Nephron (organoid): ENCODE measurements at regions not wholly inside any gene's neighbourhood (a gene's known extent, or its start where the extent isn't known, plus 50 kb on each side); places are given as distances from the start of the nearest gene placed in this dataset.

ENCODE experiments used
- H3K27ac Mint-ChIP-seq, 3 experiments: 2 replicates each; pipeline ENCODE4 v1.8.0; 2020; ENCODE audit warnings: mixed read lengths in 3 of 3, mild to moderate bottlenecking in 2 of 3, moderate library complexity in 1 of 3
- H3K27me3 Mint-ChIP-seq: 2 replicates; pipeline ENCODE4 v1.8.0; 2021; ENCODE audit warnings: low read depth, mild to moderate bottlenecking, moderate library complexity, mixed read lengths
- H3K36me3 Mint-ChIP-seq: 2 replicates; pipeline ENCODE4 v1.8.0; 2020; ENCODE audit warnings: low read depth, mixed read lengths
- H3K4me1 Mint-ChIP-seq: 2 replicates; pipeline ENCODE4 v1.8.0; 2020; ENCODE audit warnings: mixed read lengths
- H3K4me3 Mint-ChIP-seq, 3 experiments: 2 replicates each; pipeline ENCODE4 v1.8.0; 2020; ENCODE audit warnings: mild to moderate bottlenecking in 3 of 3, mixed read lengths in 3 of 3, moderate library complexity in 2 of 3
- H3K9me3 Mint-ChIP-seq: 2 replicates; pipeline ENCODE4 v1.8.0; 2020; ENCODE audit warnings: mixed read lengths
- TF ChIP-seq, protein P1 (sequence below), 3 experiments: fragments of 200-600 bp; sonication (generic); IDR thresholded peaks; one replicate each; pipeline ENCODE4 v1.5.0; 2021; ENCODE audit warnings: antibody characterized with exemption in 3 of 3; ENCODE audit not compliant: unreplicated experiment in 3 of 3

DNA sequence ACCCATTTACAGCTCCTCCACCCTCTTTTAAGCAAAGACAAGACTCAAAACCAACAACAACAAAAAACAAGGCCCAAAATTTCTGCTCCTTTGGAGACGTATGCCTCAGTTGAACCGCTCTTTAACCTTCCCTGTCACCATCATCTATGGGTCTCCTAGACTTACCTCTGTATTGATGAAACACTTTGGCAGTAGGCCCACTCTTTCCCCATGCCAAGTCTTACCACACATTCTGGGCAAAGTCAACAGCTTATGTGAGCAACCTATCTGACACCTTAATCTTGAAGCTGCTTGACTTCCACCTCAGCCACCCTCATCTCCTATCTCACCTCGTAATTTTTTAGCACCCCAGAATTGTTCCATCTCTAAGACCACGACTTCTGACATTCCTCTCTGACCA is 99.7 kb upstream of the CXorf66 start:
- H3K36me3 Mint-ChIP-seq, result no peaks in the 10 kb centered on the region
- TF ChIP-seq, protein P1, sequence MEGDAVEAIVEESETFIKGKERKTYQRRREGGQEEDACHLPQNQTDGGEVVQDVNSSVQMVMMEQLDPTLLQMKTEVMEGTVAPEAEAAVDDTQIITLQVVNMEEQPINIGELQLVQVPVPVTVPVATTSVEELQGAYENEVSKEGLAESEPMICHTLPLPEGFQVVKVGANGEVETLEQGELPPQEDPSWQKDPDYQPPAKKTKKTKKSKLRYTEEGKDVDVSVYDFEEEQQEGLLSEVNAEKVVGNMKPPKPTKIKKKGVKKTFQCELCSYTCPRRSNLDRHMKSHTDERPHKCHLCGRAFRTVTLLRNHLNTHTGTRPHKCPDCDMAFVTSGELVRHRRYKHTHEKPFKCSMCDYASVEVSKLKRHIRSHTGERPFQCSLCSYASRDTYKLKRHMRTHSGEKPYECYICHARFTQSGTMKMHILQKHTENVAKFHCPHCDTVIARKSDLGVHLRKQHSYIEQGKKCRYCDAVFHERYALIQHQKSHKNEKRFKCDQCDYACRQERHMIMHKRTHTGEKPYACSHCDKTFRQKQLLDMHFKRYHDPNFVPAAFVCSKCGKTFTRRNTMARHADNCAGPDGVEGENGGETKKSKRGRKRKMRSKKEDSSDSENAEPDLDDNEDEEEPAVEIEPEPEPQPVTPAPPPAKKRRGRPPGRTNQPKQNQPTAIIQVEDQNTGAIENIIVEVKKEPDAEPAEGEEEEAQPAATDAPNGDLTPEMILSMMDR (IDR thresholded peaks at IDR 0.05; ENCODE audit: unreplicated experiment in 3 of 3), result no peak
- H3K27me3 Mint-ChIP-seq, result no peaks in the 10 kb centered on the region
- H3K4me3 Mint-ChIP-seq, result no peak overlapping the region
- no peaks in the 10 kb centered on the region for H3K4me1 Mint-ChIP-seq
- H3K9me3 Mint-ChIP-seq, result no peaks in the 10 kb centered on the region
- no peak overlapping the region for H3K27ac Mint-ChIP-seq

DNA sequence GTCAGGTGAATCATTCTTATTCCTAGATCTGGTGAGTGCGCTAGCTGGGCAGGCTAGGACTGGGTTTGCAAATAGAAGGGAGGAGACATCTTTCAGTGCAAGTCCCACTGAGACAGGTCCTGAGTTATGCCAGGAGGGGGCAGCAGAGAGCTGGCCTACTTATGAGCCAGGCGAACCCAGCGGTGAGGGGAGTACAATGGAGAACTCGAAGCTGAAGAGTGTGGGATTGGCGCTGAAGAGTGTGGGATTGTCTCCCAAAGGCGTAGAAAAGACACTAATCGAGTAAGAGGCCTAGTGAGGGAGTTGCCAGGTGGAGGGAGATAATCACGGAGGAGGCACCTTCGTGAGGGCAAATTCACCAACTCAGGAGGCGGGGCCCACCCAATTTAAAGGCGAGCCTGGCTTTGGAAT is 91.7 kb upstream of the CXorf66 start:
- Mint-ChIP-seq H3K4me1 (peaks cover 4% of the 10 kb centered on the region), H3K9me3 (no peaks in the 10 kb centered on the region), H3K27me3 (peaks cover 35% of the 10 kb centered on the region), H3K36me3 (no peaks in the 10 kb centered on the region), H3K4me3 (no peak overlapping the region), H3K27ac (no peak overlapping the region)
- TF ChIP-seq, protein P1 (IDR thresholded peaks at IDR 0.05; ENCODE audit: unreplicated experiment in 3 of 3), result peak; percentile 82 to 95 (median 88)

DNA sequence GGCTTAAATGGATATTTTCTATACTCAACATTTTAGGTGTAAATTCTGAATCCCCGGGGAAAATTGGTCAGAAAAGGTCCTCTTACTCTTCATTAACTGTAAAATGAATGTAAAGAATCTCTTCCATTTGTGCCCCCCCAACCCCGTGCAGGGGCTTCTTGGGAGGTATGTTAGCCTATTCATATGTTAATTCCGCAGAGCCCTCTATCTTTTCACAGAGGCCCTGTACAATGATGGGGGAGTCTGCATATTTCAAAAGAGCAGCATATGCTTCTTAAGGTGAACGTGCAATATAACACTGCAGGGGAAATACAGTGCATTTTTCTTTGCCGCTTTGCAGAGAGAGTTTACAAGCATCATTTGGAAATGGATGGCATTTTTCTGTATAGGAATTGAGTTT is 88.5 kb upstream of the CXorf66 start:
- Mint-ChIP-seq H3K36me3 (no peaks in the 10 kb centered on the region), H3K27me3 (peaks cover 35% of the 10 kb centered on the region), H3K4me3 (no peak overlapping the region), H3K4me1 (peaks cover 4% of the 10 kb centered on the region), H3K9me3 (no peaks in the 10 kb centered on the region), H3K27ac (no peak overlapping the region)
- TF ChIP-seq, protein P1 (IDR thresholded peaks at IDR 0.05; ENCODE audit: unreplicated experiment in 3 of 3), result no peak

DNA sequence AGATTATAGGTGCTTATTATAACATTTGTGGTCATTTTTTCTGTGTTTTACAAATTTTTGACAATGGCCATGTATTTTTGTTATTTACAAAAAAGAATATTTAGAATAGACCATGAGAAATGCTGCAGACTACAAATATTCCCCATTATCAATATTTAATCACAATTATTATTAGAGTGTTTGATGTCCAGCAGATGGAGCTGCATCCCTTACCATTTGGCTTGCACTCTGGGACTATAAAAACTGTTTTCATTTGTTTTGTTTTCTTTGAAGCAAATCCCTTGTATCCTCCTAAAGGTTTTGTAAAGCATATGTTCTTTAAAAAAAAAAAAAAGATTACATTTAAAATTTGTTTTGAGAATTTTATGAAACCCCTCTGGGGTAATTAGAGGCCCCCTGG is 85.6 kb upstream of the CXorf66 start:
- TF ChIP-seq, protein P1 (IDR thresholded peaks at IDR 0.05; ENCODE audit: unreplicated experiment in 3 of 3), result peak; percentile 45 to 54 (median 52)
- H3K27ac Mint-ChIP-seq, result no peak overlapping the region
- no peaks in the 10 kb centered on the region for H3K36me3 Mint-ChIP-seq
- H3K9me3 Mint-ChIP-seq, result no peaks in the 10 kb centered on the region
- no peak overlapping the region for H3K4me3 Mint-ChIP-seq
- no peaks in the 10 kb centered on the region for H3K4me1 Mint-ChIP-seq
- H3K27me3 Mint-ChIP-seq, result peaks cover 20% of the 10 kb centered on the region

DNA sequence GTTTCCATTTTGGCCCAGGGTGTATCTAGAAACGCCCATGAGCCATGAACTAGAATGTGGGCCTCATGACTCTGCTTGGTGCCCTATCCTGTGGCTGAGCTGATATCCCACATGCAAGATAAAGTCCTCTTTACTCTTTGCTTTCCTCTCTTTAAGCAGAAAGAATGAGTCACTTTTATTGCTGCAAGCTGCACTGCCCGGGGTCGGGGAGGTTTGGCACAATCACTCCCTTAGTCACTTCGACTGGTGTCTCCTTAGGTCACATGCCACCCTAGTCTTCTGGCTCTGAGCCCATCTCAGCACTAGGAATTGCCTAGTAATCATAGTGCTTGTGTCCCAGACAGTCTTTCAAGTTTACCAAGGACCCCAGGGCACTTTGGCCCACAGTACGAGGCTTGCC is 75.1 kb upstream of the CXorf66 start:
- Mint-ChIP-seq H3K4me3 (no peak overlapping the region), H3K4me1 (no peaks in the 10 kb centered on the region), H3K27ac (no peak overlapping the region), H3K27me3 (no peaks in the 10 kb centered on the region), H3K36me3 (no peaks in the 10 kb centered on the region), H3K9me3 (peaks cover 6% of the 10 kb centered on the region)
- TF ChIP-seq, protein P1 (IDR thresholded peaks at IDR 0.05; ENCODE audit: unreplicated experiment in 3 of 3), result no peak

DNA sequence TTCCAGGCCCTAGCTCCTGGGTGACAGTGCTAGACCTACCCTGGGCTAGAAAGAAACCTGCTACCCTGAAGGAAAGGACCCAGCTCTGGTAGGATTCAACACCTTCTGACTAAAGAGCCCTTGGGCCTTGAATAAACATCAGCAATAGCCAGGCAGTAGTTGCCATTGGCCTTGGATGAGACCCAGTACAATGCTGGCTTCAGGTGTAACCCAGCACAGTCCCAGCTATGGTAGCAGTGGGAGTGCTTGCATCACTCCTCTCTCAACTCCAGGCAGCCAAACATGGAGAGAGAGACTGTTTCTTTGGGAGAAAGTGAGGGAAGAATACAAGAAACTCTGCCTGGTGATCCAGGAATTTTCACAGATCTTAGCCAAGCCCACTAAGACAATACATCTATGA is 73.5 kb upstream of the CXorf66 start:
- peaks cover 8% of the 10 kb centered on the region for H3K9me3 Mint-ChIP-seq
- no peaks in the 10 kb centered on the region for H3K36me3 Mint-ChIP-seq
- H3K27ac Mint-ChIP-seq, result no peak overlapping the region
- TF ChIP-seq, protein P1 (IDR thresholded peaks at IDR 0.05; ENCODE audit: unreplicated experiment in 3 of 3), result no peak
- H3K4me3 Mint-ChIP-seq, result no peak overlapping the region
- no peaks in the 10 kb centered on the region for H3K4me1 Mint-ChIP-seq
- no peaks in the 10 kb centered on the region for H3K27me3 Mint-ChIP-seq
